ENCODE measurements at regions not wholly inside any gene's neighbourhood (a gene's known extent, or its start where the extent isn't known, plus 50 kb on each side); places are given as distances from the start of the nearest gene placed in this dataset.
A peak's percentile ranks its signal among the peaks of the same experiment; 100 is the strongest.

- H3K27ac ChIP-seq, result no peak overlapping the region
- peak; percentile 67 for TF ChIP-seq CTCF (IDR thresholded peaks at IDR 0.05)
- no peak for TF ChIP-seq ZFX (IDR thresholded peaks at IDR 0.05; ENCODE audit: borderline replicate concordance)
These were observed 518.6 kb downstream of the GBE1 start for GRCh38 chr3:81242871-81243270.

DNA sequence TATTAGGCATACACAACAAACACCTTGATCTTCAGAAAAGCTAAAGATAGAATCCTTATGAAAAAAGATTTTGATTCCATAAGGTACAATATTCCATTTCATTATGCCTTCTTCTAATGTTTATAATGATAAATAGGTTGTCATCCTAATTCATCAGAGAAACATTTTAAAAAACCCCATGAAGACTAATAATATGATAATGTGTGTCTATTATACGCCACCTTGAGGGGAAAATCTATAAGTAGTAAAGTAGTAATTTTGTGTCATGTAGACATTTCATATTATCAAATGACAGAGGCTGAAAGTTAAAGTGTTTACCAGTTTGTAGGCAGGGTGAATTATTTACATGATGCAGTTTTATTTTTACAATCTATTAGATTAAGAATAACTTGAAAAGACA lies 524.3 kb downstream of the GBE1 start:
- TF ChIP-seq CTCF (IDR thresholded peaks at IDR 0.05) (no peak), ZFX (IDR thresholded peaks at IDR 0.05; ENCODE audit: borderline replicate concordance) (no peak)

GRCh38 chr3:81218023-81218422 lies 543.4 kb downstream of the GBE1 start:
- H3K27ac ChIP-seq, result no peak overlapping the region
- TF ChIP-seq ZFX (IDR thresholded peaks at IDR 0.05; ENCODE audit: borderline replicate concordance) (no peak), CTCF (IDR thresholded peaks at IDR 0.05) (peak; percentile 55)

More for the DNA sequence above, 524.3 kb downstream of the GBE1 start:
- no peak overlapping the region for H3K27ac ChIP-seq

DNA sequence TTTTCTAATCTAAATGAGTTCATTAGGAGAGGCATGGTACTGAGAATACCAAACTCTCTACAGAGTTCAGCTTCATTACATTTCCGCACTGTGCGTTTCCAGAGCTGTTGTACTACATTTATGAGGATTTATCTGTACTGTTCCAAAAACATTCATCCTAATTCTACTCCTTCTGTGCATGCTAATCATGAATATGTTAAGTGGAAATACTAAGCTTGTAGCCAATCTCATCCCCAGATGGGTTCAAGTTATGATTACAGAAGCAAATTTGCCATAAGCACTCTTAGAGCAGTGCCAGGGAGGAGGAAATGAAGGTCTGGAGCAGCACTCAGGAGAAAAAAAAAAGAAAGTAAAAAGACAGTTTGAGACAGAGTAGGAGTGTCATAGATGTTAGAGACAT lies 544.3 kb downstream of the GBE1 start:
- TF ChIP-seq ZFX (IDR thresholded peaks at IDR 0.05; ENCODE audit: borderline replicate concordance) (no peak), CTCF (IDR thresholded peaks at IDR 0.05) (no peak)
- H3K27ac ChIP-seq, result no peak overlapping the region

- TF ChIP-seq CTCF (IDR thresholded peaks at IDR 0.05) (no peak), ZFX (IDR thresholded peaks at IDR 0.05; ENCODE audit: borderline replicate concordance) (no peak)
- H3K27ac ChIP-seq, result no peak overlapping the region
These were observed 545.3 kb downstream of the GBE1 start for GRCh38 chr3:81216192-81216591.

DNA sequence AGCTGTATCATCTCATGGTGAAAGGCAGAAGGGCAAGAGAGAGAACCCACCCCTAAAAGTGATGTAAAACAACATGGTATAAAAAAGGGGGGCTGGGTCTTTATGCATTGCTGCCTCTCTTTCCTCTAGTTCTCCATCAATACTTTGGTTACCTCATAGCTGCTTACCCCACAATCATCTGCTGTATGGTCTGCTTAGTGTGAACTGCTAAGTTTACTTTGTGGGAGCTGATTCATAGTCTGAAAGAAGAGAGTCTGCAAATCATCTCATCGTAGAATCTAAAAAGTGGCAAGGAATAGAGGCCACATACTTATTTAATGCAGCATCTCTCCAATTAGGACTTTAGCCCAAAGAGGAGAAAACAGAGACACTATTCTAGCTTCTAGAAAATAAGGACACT lies 546.8 kb downstream of the GBE1 start:
- TF ChIP-seq CTCF (IDR thresholded peaks at IDR 0.05), result no peak
- TF ChIP-seq ZFX (IDR thresholded peaks at IDR 0.05; ENCODE audit: borderline replicate concordance), result no peak
- no peak overlapping the region for H3K27ac ChIP-seq

DNA sequence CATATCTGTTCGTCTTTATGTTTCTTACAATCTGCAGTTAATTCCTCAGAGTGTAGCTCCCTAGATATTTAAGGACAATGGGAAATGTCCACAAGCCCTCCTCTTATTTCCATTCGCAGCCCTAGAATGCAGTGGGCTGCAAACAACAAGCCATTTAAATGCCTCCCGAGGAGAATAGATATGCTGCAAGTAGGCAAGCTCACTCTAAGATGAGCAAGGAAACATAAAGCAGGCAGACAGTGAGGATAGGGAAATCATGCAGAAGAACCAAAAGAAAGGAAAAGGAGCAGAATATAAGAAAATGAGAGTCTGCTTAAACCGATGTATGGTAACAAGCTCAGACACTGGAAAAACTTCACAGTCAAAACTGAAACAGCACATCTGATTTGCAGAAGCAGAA lies 561.9 kb downstream of the GBE1 start:
- TF ChIP-seq CTCF (IDR thresholded peaks at IDR 0.05), result no peak
- no peak for TF ChIP-seq ZFX (IDR thresholded peaks at IDR 0.05; ENCODE audit: borderline replicate concordance)
- no peak overlapping the region for H3K27ac ChIP-seq

Measured in 22Rv1 (cell line).